Cardiac fibroblast (primary cell): ENCODE measurements at regions not wholly inside any gene's neighbourhood (a gene's known extent, or its start where the extent isn't known, plus 50 kb on each side); places are given as distances from the start of the nearest gene placed in this dataset.
"Not testable (repeated sequence)": the region's sequence is repeated elsewhere in the genome, so short reads cannot be mapped to it uniquely, and the experiment has no call there.

Source experiments
- DNase-seq, 2 donors: peaks; one replicate each; pipeline versions ENCODE4 v3.0.0 to v3.0.0-alpha.2; 2010; ENCODE audit warnings: low read depth in 2 of 2
- H3K4me3 ChIP-seq, 2 donors: replicated peaks in 1 of 2; 1 replicate in 1 of 2; 2 replicates in 1 of 2; pipeline ENCODE4 v1.5.1; 2011; ENCODE audit warnings: low read depth in 2 of 2, low read length in 2 of 2, mild to moderate bottlenecking in 2 of 2, moderate library complexity in 1 of 2
- CTCF ChIP-seq: IDR thresholded peaks from one replicate; pipeline ENCODE4 v1.5.1; 2011; ENCODE audit warnings: low read depth, mild to moderate bottlenecking, low read length, inconsistent platforms

- no peak for DNase-seq
- H3K4me3 ChIP-seq = no peak overlapping the region
- no peak for TF ChIP-seq CTCF
Observed at GRCh38 chr9:75360252-75360651, 271.9 kb downstream of the OSTF1 start.

GRCh38 chr9:75362446-75362845 lies 274.1 kb downstream of the OSTF1 start:
- not testable (repeated sequence) for H3K4me3 ChIP-seq, DNase-seq

GRCh38 chr9:75365196-75365595 lies 276.9 kb downstream of the OSTF1 start:
- no peak for DNase-seq
- no peak overlapping the region for H3K4me3 ChIP-seq
- no peak for TF ChIP-seq CTCF

- H3K4me3 ChIP-seq = no peak overlapping the region
- no peak for DNase-seq
- TF ChIP-seq CTCF = no peak
Observed at GRCh38 chr9:75369989-75370388, 281.7 kb downstream of the OSTF1 start.

- H3K4me3 ChIP-seq = no peak overlapping the region
- TF ChIP-seq CTCF = no peak
- no peak for DNase-seq
Observed at GRCh38 chr9:75372499-75373268, 284.4 kb downstream of the OSTF1 start.

- DNase-seq = no peak
- H3K4me3 ChIP-seq = no peak overlapping the region
- no peak for TF ChIP-seq CTCF
Observed at GRCh38 chr9:75376680-75377254, 288.5 kb downstream of the OSTF1 start.

GRCh38 chr9:75378036-75378435 lies 289.7 kb downstream of the OSTF1 start:
- no peak overlapping the region for H3K4me3 ChIP-seq
- DNase-seq = no peak
- no peak for TF ChIP-seq CTCF
